Ishikawa (cell line): ENCODE measurements at regions not wholly inside any gene's neighbourhood (a gene's known extent, or its start where the extent isn't known, plus 50 kb on each side); places are given as distances from the start of the nearest gene placed in this dataset.

ENCODE experiments used
- CEBPB ChIP-seq: IDR thresholded peaks from 2 replicates; pipeline ENCODE4 v1.6.1; 2012
- CREB1 ChIP-seq: IDR thresholded peaks from 2 replicates; pipeline ENCODE4 v1.6.1; 2012; ENCODE audit warnings: low read depth
- EGR1 ChIP-seq: IDR thresholded peaks from 2 replicates; pipeline ENCODE4 v1.6.1; 2012
- EP300 ChIP-seq: IDR thresholded peaks from 2 replicates; pipeline ENCODE4 v1.6.1; 2012; ENCODE audit warnings: borderline replicate concordance
- NFIC ChIP-seq: IDR thresholded peaks from 2 replicates; pipeline ENCODE4 v1.6.1; 2012
- RAD21 ChIP-seq: IDR thresholded peaks from 2 replicates; pipeline ENCODE4 v1.6.1; 2012; ENCODE audit warnings: low read depth
- TCF12 ChIP-seq: IDR thresholded peaks from 2 replicates; pipeline ENCODE4 v1.6.1; 2012; ENCODE audit warnings: low read depth
- TEAD4 ChIP-seq: IDR thresholded peaks from 2 replicates; pipeline ENCODE4 v1.6.1; 2012
- ZBTB7A ChIP-seq: IDR thresholded peaks from 2 replicates; pipeline ENCODE4 v1.6.1; 2012; ENCODE audit warnings: low read depth
- TF ChIP-seq, protein P1 (sequence below): IDR thresholded peaks from 2 replicates; pipeline ENCODE4 v1.6.1; 2012
- TF ChIP-seq, protein P2 (sequence below): IDR thresholded peaks from 2 replicates; pipeline ENCODE4 v1.6.1; 2012; ENCODE audit warnings: low read depth, mild to moderate bottlenecking
- TF ChIP-seq, protein P3 (sequence below): IDR thresholded peaks from 2 replicates; pipeline ENCODE4 v1.6.1; 2012

DNA sequence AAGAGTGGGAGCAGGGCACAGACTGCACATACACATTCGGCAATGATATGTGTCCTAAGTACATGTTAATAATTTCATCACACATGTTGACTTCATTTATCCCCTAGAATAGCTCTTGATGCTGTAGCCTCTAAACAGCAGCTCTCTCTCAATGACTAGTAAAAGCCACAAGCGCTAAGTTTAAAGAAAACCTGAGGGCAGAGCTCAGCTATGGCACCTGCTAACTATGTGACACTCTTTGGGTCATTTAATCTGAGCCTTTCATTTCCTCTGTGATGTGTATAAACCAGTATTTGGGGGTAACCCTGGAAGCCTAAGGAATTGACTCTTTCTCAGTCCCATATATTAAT is 140.6 kb upstream of the MOCS2 start:
- no peak for TF ChIP-seq RAD21
- TF ChIP-seq TCF12, result no peak
- TF ChIP-seq, protein P1, sequence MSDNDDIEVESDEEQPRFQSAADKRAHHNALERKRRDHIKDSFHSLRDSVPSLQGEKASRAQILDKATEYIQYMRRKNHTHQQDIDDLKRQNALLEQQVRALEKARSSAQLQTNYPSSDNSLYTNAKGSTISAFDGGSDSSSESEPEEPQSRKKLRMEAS, result no peak
- no peak for TF ChIP-seq CREB1
- TF ChIP-seq, protein P2, sequence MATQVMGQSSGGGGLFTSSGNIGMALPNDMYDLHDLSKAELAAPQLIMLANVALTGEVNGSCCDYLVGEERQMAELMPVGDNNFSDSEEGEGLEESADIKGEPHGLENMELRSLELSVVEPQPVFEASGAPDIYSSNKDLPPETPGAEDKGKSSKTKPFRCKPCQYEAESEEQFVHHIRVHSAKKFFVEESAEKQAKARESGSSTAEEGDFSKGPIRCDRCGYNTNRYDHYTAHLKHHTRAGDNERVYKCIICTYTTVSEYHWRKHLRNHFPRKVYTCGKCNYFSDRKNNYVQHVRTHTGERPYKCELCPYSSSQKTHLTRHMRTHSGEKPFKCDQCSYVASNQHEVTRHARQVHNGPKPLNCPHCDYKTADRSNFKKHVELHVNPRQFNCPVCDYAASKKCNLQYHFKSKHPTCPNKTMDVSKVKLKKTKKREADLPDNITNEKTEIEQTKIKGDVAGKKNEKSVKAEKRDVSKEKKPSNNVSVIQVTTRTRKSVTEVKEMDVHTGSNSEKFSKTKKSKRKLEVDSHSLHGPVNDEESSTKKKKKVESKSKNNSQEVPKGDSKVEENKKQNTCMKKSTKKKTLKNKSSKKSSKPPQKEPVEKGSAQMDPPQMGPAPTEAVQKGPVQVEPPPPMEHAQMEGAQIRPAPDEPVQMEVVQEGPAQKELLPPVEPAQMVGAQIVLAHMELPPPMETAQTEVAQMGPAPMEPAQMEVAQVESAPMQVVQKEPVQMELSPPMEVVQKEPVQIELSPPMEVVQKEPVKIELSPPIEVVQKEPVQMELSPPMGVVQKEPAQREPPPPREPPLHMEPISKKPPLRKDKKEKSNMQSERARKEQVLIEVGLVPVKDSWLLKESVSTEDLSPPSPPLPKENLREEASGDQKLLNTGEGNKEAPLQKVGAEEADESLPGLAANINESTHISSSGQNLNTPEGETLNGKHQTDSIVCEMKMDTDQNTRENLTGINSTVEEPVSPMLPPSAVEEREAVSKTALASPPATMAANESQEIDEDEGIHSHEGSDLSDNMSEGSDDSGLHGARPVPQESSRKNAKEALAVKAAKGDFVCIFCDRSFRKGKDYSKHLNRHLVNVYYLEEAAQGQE, result no peak
- no peak for TF ChIP-seq EP300
- TF ChIP-seq, protein P3, sequence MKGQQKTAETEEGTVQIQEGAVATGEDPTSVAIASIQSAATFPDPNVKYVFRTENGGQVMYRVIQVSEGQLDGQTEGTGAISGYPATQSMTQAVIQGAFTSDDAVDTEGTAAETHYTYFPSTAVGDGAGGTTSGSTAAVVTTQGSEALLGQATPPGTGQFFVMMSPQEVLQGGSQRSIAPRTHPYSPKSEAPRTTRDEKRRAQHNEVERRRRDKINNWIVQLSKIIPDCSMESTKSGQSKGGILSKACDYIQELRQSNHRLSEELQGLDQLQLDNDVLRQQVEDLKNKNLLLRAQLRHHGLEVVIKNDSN, result no peak
- TF ChIP-seq TEAD4, result no peak
- no peak for TF ChIP-seq EGR1
- TF ChIP-seq CEBPB, result no peak
- no peak for TF ChIP-seq ZBTB7A
- no peak for TF ChIP-seq NFIC
